H9 (cell line): ENCODE measurements at regions not wholly inside any gene's neighbourhood (a gene's known extent, or its start where the extent isn't known, plus 50 kb on each side); places are given as distances from the start of the nearest gene placed in this dataset.

Source experiments
- DNase-seq: peaks from one replicate; pipeline ENCODE4 v3.0.0-alpha.2; 2017
- H2AFZ ChIP-seq: one replicate; pipeline ENCODE4 v1.6.1; 2013; ENCODE audit warnings: mild to moderate bottlenecking, low read length, control low read depth, moderate library complexity
- H2AK5ac ChIP-seq: 2 replicates; pipeline ENCODE4 v1.6.1; 2013; ENCODE audit warnings: low read length, control low read depth, mixed read lengths; ENCODE audit not compliant: insufficient read length
- H2BK120ac ChIP-seq: one replicate; pipeline ENCODE4 v1.6.1; 2013; ENCODE audit warnings: low read depth, mild to moderate bottlenecking, low read length, control low read depth, inconsistent platforms; ENCODE audit not compliant: poor library complexity, severe bottlenecking
- H2BK12ac ChIP-seq: 2 replicates; pipeline ENCODE4 v1.6.1; 2013; ENCODE audit warnings: low read length, control low read depth, mixed read lengths, low read depth; ENCODE audit not compliant: insufficient read length
- H2BK15ac ChIP-seq: 2 replicates; pipeline ENCODE4 v1.6.1; 2013; ENCODE audit warnings: low read depth, low read length, control low read depth
- H2BK20ac ChIP-seq: one replicate; pipeline ENCODE4 v1.6.1; 2013; ENCODE audit warnings: low read depth, mild to moderate bottlenecking, low read length, control low read depth, inconsistent platforms; ENCODE audit not compliant: poor library complexity, severe bottlenecking
- H2BK5ac ChIP-seq: 2 replicates; pipeline ENCODE4 v1.6.1; 2013; ENCODE audit warnings: low read length, control low read depth, mixed read lengths; ENCODE audit not compliant: insufficient read length
- H3K14ac ChIP-seq: 2 replicates; pipeline ENCODE4 v1.6.1; 2013; ENCODE audit warnings: low read length, control low read depth; ENCODE audit not compliant: insufficient read depth
- H3K18ac ChIP-seq: 2 replicates; pipeline ENCODE4 v1.6.1; 2013; ENCODE audit warnings: low read depth, mild to moderate bottlenecking, mixed read lengths, low read length, control low read depth; ENCODE audit not compliant: insufficient read length
- H3K23ac ChIP-seq: 2 replicates; pipeline ENCODE4 v1.6.1; 2013; ENCODE audit warnings: low read length, control low read depth, mixed read lengths, low read depth; ENCODE audit not compliant: insufficient read length
- H3K23me2 ChIP-seq: 2 replicates; pipeline ENCODE4 v1.6.1; 2013; ENCODE audit warnings: low read depth, mild to moderate bottlenecking, mixed read lengths, low read length, control low read depth; ENCODE audit not compliant: insufficient read length, poor library complexity, severe bottlenecking
- H3K27ac ChIP-seq: 2 replicates; pipeline ENCODE4 v1.5.1; 2013; ENCODE audit warnings: low read length, control low read depth, mixed read lengths, low read depth; ENCODE audit not compliant: insufficient read length
- H3K27me3 ChIP-seq: 2 replicates; pipeline ENCODE4 v1.6.1; 2013; ENCODE audit warnings: low read length, control low read depth, inconsistent platforms; ENCODE audit not compliant: insufficient read depth
- H3K4ac ChIP-seq: 2 replicates; pipeline ENCODE4 v1.6.1; 2013; ENCODE audit warnings: low read depth, mild to moderate bottlenecking, control low read depth, inconsistent platforms, low read length, moderate library complexity
- H3K4me1 ChIP-seq: 2 replicates; pipeline ENCODE4 v1.6.1; 2013; ENCODE audit warnings: low read length, control low read depth, inconsistent platforms; ENCODE audit not compliant: insufficient read depth
- H3K4me2 ChIP-seq: 2 replicates; pipeline ENCODE4 v1.6.1; 2013; ENCODE audit warnings: low read length, control low read depth, mixed read lengths; ENCODE audit not compliant: insufficient read length, insufficient read depth
- H3K56ac ChIP-seq: 2 replicates; pipeline ENCODE4 v1.6.1; 2013; ENCODE audit warnings: low read depth, mild to moderate bottlenecking, mixed read lengths, low read length, control low read depth; ENCODE audit not compliant: insufficient read length
- H3K79me1 ChIP-seq: 2 replicates; pipeline ENCODE4 v1.6.1; 2013; ENCODE audit warnings: low read depth, mild to moderate bottlenecking, moderate library complexity, low read length, control low read depth, inconsistent platforms; ENCODE audit not compliant: insufficient read depth, poor library complexity, severe bottlenecking
- H3K79me2 ChIP-seq: 2 replicates; pipeline ENCODE4 v1.6.1; 2013; ENCODE audit warnings: low read length, control low read depth, inconsistent platforms; ENCODE audit not compliant: insufficient read depth
- H3K9ac ChIP-seq: 2 replicates; pipeline ENCODE4 v1.6.1; 2013; ENCODE audit warnings: low read length, control low read depth, mixed read lengths; ENCODE audit not compliant: insufficient read length; ENCODE audit errors: extremely low read depth
- H3K9me3 ChIP-seq: one replicate; pipeline ENCODE4 v1.6.1; 2013; ENCODE audit warnings: low read depth, low read length, inconsistent platforms; ENCODE audit not compliant: control insufficient read depth
- H3T11ph ChIP-seq: one replicate; pipeline ENCODE4 v1.6.1; 2013; ENCODE audit warnings: mild to moderate bottlenecking, low read length, control low read depth, inconsistent platforms
- H4K20me1 ChIP-seq: one replicate; pipeline ENCODE4 v1.6.1; 2013; ENCODE audit not compliant: control insufficient read depth, insufficient read length, insufficient read depth
- H4K5ac ChIP-seq: 2 replicates; pipeline ENCODE4 v1.6.1; 2013; ENCODE audit warnings: low read depth, mild to moderate bottlenecking, mixed read lengths, low read length, control low read depth; ENCODE audit not compliant: insufficient read length
- H4K8ac ChIP-seq: replicated peaks from 2 replicates; pipeline ENCODE4 v1.6.1; 2013; ENCODE audit warnings: low read length, control low read depth, mixed read lengths, low read depth; ENCODE audit not compliant: insufficient read length
- H4K91ac ChIP-seq: 2 replicates; pipeline ENCODE4 v1.6.1; 2013; ENCODE audit warnings: low read depth, mild to moderate bottlenecking, moderate library complexity, mixed read lengths, low read length, control low read depth; ENCODE audit not compliant: insufficient read length
- H3K27ac Mint-ChIP-seq, 3 experiments: 2 replicates in 2 of 3; 3 replicates in 1 of 3; pipeline ENCODE4 v1.8.0; 2020 to 2021; ENCODE audit warnings: mixed read lengths in 3 of 3, mild to moderate bottlenecking in 1 of 3, moderate library complexity in 1 of 3
- H3K27me3 Mint-ChIP-seq: 2 replicates; pipeline ENCODE4 v1.8.0; 2021; ENCODE audit warnings: low read depth, mild to moderate bottlenecking, moderate library complexity, mixed read lengths
- H3K36me3 Mint-ChIP-seq, 3 experiments: 2 replicates in 2 of 3; 3 replicates in 1 of 3; pipeline ENCODE4 v1.8.0; 2020 to 2021; ENCODE audit warnings: low read depth in 3 of 3, mixed read lengths in 3 of 3; ENCODE audit not compliant: insufficient read depth in 1 of 3
- H3K4me1 Mint-ChIP-seq, 2 experiments: 2 replicates each; pipeline ENCODE4 v1.8.0; 2020; ENCODE audit warnings: mixed read lengths in 2 of 2
- H3K4me3 Mint-ChIP-seq, 2 experiments: 2 replicates in 1 of 2; 3 replicates in 1 of 2; pipeline ENCODE4 v1.8.0; 2020 to 2021; ENCODE audit warnings: mild to moderate bottlenecking in 2 of 2, mixed read lengths in 2 of 2, moderate library complexity in 1 of 2
- H3K9me3 Mint-ChIP-seq, 2 experiments: 2 replicates in 1 of 2; 3 replicates in 1 of 2; pipeline ENCODE4 v1.8.0; 2020; ENCODE audit warnings: mild to moderate bottlenecking in 2 of 2, mixed read lengths in 2 of 2, moderate library complexity in 1 of 2
- WGBS: extraction: QIAGEN DNeasy Blood & Tissue Kit; methylation state at CpG from one replicate; pipeline ENCODE4 v1.1.7; 2013; ENCODE audit warnings: missing lambda C conversion rate, low lambda C conversion rate, mixed read lengths; ENCODE audit not compliant: insufficient read length; ENCODE audit errors: extremely low coverage; 5-methylcytosine and 5-hydroxymethylcytosine counted together
- TF ChIP-seq, protein P1 (sequence below): fragments of 200-600 bp; sonication (generic); conservative IDR thresholded peaks from 3 replicates; pipeline ENCODE4 v1.8.0; 2021; ENCODE audit warnings: antibody characterized with exemption, mild to moderate bottlenecking

- H3K79me2 ChIP-seq: no peaks in the 10 kb centered on the region
- no peak overlapping the region for H3K14ac ChIP-seq
- no CpG with 5 or more reads among the region's 3 CpGs for WGBS
- no peak for DNase-seq
- no peak overlapping the region for H3K9ac ChIP-seq
- H4K8ac ChIP-seq: no peak overlapping the region
- no peaks in the 10 kb centered on the region; the same call in 1 of the 2 replicates for H3K4me1 ChIP-seq
- no peak overlapping the region for H2AFZ ChIP-seq
- H2BK120ac ChIP-seq: no peak overlapping the region
- Mint-ChIP-seq H3K4me1 (peaks cover 9 to 10% of the 10 kb centered on the region in 2 experiments; a peak in 3 of 4 replicates), H3K27ac (no peak overlapping the region), H3K36me3 (0 out of 7 replicates have a peak, but pooled peaks cover 0 to 4% (median 0%) of the 10 kb centered on the region in 3 experiments), H3K9me3 (no peaks in the 10 kb centered on the region; a peak in 1 of 5 replicates), H3K4me3 (no peak overlapping the region), H3K27me3 (no peaks in the 10 kb centered on the region)
- H3K79me1 ChIP-seq: no peaks in the 10 kb centered on the region
- H3K4me2 ChIP-seq: no peak overlapping the region
- H4K20me1 ChIP-seq: no peaks in the 10 kb centered on the region
- H2BK5ac ChIP-seq: no peak overlapping the region
- H3K27me3 ChIP-seq: no peaks in the 10 kb centered on the region
- H3K23me2 ChIP-seq: no peaks in the 10 kb centered on the region
- H3K9me3 ChIP-seq: no peaks in the 10 kb centered on the region
- H3K27ac ChIP-seq: no peak overlapping the region
- H3K4ac ChIP-seq: no peak overlapping the region
- H2BK20ac ChIP-seq: no peak overlapping the region
- H3K18ac ChIP-seq: no peak overlapping the region
- no peak overlapping the region for H3K56ac ChIP-seq
- no peak overlapping the region for H3K23ac ChIP-seq
- no peak overlapping the region for H2BK15ac ChIP-seq
- no peak overlapping the region for H4K91ac ChIP-seq
- TF ChIP-seq, protein P1, sequence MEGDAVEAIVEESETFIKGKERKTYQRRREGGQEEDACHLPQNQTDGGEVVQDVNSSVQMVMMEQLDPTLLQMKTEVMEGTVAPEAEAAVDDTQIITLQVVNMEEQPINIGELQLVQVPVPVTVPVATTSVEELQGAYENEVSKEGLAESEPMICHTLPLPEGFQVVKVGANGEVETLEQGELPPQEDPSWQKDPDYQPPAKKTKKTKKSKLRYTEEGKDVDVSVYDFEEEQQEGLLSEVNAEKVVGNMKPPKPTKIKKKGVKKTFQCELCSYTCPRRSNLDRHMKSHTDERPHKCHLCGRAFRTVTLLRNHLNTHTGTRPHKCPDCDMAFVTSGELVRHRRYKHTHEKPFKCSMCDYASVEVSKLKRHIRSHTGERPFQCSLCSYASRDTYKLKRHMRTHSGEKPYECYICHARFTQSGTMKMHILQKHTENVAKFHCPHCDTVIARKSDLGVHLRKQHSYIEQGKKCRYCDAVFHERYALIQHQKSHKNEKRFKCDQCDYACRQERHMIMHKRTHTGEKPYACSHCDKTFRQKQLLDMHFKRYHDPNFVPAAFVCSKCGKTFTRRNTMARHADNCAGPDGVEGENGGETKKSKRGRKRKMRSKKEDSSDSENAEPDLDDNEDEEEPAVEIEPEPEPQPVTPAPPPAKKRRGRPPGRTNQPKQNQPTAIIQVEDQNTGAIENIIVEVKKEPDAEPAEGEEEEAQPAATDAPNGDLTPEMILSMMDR: no peak
- H4K5ac ChIP-seq: no peak overlapping the region
- H2BK12ac ChIP-seq: no peak overlapping the region
- no peak overlapping the region for H3T11ph ChIP-seq
- H2AK5ac ChIP-seq: no peak overlapping the region
These were observed 235.4 kb downstream of the NFKBIZ start for GRCh38 chr3:102084704-102085103.
